ENCODE measurements at regions not wholly inside any gene's neighbourhood (a gene's known extent, or its start where the extent isn't known, plus 50 kb on each side); places are given as distances from the start of the nearest gene placed in this dataset.

DNA sequence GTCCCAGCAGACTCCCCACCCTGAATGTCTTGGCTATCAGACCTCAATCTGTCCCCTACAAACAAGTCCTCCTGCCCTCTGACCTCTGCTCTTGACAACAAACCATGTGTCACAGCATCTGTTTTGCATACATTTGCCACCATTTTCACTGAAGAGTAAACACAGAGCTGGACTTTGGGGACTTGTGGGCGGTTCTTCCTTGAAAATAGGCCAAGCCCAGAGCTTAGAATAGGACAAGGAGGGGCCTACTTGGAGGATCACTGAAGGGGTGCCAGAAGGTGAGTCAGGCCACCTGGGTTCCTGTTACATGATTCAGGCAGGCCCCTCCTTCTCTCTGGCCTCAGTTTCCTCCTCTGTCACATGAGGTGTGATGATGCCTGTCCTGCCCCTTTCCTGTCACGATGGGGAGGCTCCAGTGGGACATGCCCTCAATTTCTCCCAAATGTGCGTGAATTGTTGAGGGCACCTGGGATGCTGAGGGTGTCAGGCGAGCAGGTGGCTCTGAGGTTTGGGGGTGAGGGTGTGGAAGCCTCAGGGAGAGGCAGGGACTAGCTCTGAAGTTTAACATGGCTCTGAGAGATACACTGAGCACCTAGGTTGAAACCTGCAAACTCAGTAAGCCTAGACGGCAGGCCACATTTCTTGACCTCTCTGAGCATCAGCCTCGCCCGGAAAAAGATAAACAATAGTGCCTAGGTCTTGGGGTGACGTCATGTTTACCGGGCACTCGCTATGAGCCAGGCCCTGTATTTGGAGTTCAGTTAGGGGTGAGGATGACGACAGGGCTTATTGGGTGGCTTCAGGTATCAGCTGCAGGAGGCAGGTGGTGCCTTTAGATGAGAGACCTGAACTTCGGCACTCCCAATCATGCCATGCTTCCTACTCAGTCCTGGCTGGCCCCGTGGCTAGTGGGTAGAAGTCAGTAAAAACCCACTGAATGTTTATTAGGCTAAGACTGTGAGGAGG, 107.6 kb upstream of the PITX1 start:
- Histone ChIP-seq H3K27ac (ENCODE audit: low read depth, low read length) (no peak overlapping the region), H3K9me2 (replicated peaks; ENCODE audit: insufficient read depth, low read length) (no peaks in the 10 kb centered on the region), H3K36me3 (ENCODE audit: low read length) (no peaks in the 10 kb centered on the region), H3K4me2 (ENCODE audit: low read depth, low read length, poor library complexity, severe bottlenecking) (no peak overlapping the region), H3K9me3 (ENCODE audit: insufficient read depth, low read length) (no peaks in the 10 kb centered on the region), H3F3A (ENCODE audit: insufficient read depth) (no peaks in the 10 kb centered on the region), H3K79me2 (ENCODE audit: insufficient read depth, low read length) (no peaks in the 10 kb centered on the region), H3K27me3 (ENCODE audit: low read length) (no peaks in the 10 kb centered on the region), H3K9ac (ENCODE audit: low read length) (no peak overlapping the region), H3K4me3 (ENCODE audit: insufficient read depth, low read length, poor library complexity, severe bottlenecking) (no peak overlapping the region), H2AFZ (ENCODE audit: low read depth, low read length, severe bottlenecking) (no peak overlapping the region), H4K20me1 (ENCODE audit: low read depth, low read length) (no peaks in the 10 kb centered on the region)
- TF ChIP-seq EZH2phosphoT487 (conservative IDR thresholded peaks at IDR 0.05; ENCODE audit: low read length), result no peak
- TF ChIP-seq, protein P1, sequence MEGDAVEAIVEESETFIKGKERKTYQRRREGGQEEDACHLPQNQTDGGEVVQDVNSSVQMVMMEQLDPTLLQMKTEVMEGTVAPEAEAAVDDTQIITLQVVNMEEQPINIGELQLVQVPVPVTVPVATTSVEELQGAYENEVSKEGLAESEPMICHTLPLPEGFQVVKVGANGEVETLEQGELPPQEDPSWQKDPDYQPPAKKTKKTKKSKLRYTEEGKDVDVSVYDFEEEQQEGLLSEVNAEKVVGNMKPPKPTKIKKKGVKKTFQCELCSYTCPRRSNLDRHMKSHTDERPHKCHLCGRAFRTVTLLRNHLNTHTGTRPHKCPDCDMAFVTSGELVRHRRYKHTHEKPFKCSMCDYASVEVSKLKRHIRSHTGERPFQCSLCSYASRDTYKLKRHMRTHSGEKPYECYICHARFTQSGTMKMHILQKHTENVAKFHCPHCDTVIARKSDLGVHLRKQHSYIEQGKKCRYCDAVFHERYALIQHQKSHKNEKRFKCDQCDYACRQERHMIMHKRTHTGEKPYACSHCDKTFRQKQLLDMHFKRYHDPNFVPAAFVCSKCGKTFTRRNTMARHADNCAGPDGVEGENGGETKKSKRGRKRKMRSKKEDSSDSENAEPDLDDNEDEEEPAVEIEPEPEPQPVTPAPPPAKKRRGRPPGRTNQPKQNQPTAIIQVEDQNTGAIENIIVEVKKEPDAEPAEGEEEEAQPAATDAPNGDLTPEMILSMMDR (IDR thresholded peaks at IDR 0.05; ENCODE audit: insufficient read depth, low read length, poor library complexity, severe bottlenecking), result no peak

DNA sequence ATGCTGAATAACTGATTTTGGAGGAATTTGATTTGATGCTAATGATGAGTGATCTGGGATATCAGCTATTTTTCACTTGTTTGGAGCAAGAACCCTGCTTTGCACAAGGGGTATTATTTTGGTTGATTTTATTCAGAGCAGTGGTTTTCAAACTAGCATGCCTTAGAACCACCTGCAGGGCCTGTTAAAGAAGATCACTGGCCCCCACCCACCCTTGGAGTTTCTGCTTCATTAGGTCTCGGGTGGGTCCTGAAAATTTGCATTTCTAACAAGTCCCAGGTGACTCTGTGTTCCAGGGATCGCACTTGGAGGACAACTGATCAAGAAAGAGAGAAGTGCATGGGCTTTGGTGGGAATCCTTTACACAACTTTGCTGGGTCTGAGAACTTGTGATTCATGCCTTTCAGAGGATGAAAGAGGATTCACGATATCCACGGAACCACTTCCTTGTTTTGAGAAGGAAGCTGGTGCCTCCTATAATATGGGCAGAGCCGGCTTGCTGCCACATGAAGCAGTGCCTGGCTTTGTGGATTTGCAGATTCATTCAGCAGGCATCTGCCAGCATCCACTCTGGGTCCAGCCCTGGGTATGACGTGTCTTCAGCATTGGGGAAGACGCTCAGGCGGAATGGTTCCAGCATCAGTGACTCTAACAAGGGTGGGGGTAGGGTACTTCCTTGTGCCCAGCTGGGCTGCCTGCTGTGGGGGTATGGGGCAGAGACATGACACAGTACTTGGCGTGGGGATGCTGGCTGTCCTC, 106.6 kb upstream of the PITX1 start:
- no peaks in the 10 kb centered on the region for H3K9me3 ChIP-seq (ENCODE audit: insufficient read depth, low read length)
- no peak overlapping the region for H3K9ac ChIP-seq (ENCODE audit: low read length)
- H3K4me2 ChIP-seq (ENCODE audit: low read depth, low read length, poor library complexity, severe bottlenecking), result no peak overlapping the region
- no peak overlapping the region for H3K27ac ChIP-seq (ENCODE audit: low read depth, low read length)
- H3F3A ChIP-seq (ENCODE audit: insufficient read depth), result no peaks in the 10 kb centered on the region
- H3K36me3 ChIP-seq (ENCODE audit: low read length), result no peaks in the 10 kb centered on the region
- no peaks in the 10 kb centered on the region for H3K79me2 ChIP-seq (ENCODE audit: insufficient read depth, low read length)
- H3K27me3 ChIP-seq (ENCODE audit: low read length), result no peaks in the 10 kb centered on the region
- no peak overlapping the region for H3K4me3 ChIP-seq (ENCODE audit: insufficient read depth, low read length, poor library complexity, severe bottlenecking)
- H2AFZ ChIP-seq (ENCODE audit: low read depth, low read length, severe bottlenecking), result no peak overlapping the region
- TF ChIP-seq EZH2phosphoT487 (conservative IDR thresholded peaks at IDR 0.05; ENCODE audit: low read length), result no peak
- TF ChIP-seq, protein P1 (IDR thresholded peaks at IDR 0.05; ENCODE audit: insufficient read depth, low read length, poor library complexity, severe bottlenecking), result no peak
- H4K20me1 ChIP-seq (ENCODE audit: low read depth, low read length), result no peaks in the 10 kb centered on the region
- H3K9me2 ChIP-seq (replicated peaks; ENCODE audit: insufficient read depth, low read length), result no peaks in the 10 kb centered on the region

DNA sequence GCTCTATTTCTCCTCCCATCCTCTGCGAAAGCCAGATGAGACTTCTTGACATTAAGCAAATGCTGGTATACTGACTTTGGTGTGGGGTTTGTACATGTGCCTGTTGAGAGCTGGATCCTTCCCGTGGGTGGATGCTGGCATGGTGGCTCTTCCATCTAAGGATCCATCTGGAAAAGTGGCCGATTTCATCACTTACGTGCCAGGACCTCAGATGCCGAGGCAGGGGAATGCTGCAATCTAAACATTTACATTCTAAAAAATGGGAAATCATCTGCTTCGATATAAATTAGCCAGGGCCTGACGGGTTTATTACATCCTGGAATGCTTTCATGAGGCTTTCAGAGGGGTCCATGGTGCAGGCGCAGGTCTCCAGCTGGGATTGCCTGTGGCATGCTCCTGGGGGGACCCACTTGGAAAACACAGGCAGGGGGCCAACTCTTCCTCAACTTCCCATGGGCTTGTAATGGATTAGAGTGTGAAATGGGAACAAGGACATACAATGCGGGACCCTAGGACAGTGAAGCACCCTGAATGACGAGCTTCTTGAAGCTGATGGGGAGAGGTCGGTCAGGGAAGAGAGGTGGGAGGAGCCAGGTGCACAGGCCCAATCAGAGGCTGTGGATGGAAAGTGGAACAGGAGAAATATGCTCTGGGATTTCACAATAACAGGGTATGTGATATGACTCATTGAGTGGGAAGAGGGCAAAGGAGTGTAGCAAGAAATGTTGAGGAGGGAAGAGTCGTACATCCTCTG, 105.5 kb upstream of the PITX1 start:
- H3F3A ChIP-seq (ENCODE audit: insufficient read depth), result no peaks in the 10 kb centered on the region
- H4K20me1 ChIP-seq (ENCODE audit: low read depth, low read length), result no peaks in the 10 kb centered on the region
- H3K79me2 ChIP-seq (ENCODE audit: insufficient read depth, low read length), result no peaks in the 10 kb centered on the region
- H3K27me3 ChIP-seq (ENCODE audit: low read length), result no peaks in the 10 kb centered on the region
- H3K4me2 ChIP-seq (ENCODE audit: low read depth, low read length, poor library complexity, severe bottlenecking), result no peak overlapping the region
- H3K9me3 ChIP-seq (ENCODE audit: insufficient read depth, low read length), result no peaks in the 10 kb centered on the region
- H3K27ac ChIP-seq (ENCODE audit: low read depth, low read length), result no peak overlapping the region
- no peaks in the 10 kb centered on the region for H3K36me3 ChIP-seq (ENCODE audit: low read length)
- no peaks in the 10 kb centered on the region for H3K9me2 ChIP-seq (replicated peaks; ENCODE audit: insufficient read depth, low read length)
- TF ChIP-seq, protein P1 (IDR thresholded peaks at IDR 0.05; ENCODE audit: insufficient read depth, low read length, poor library complexity, severe bottlenecking), result no peak
- no peak for TF ChIP-seq EZH2phosphoT487 (conservative IDR thresholded peaks at IDR 0.05; ENCODE audit: low read length)
- H3K9ac ChIP-seq (ENCODE audit: low read length), result no peak overlapping the region
- no peak overlapping the region for H2AFZ ChIP-seq (ENCODE audit: low read depth, low read length, severe bottlenecking)
- H3K4me3 ChIP-seq (ENCODE audit: insufficient read depth, low read length, poor library complexity, severe bottlenecking), result no peak overlapping the region

All from SU-DHL-6 (cell line).